RPMI7951 (cell line): ENCODE measurements at regions not wholly inside any gene's neighbourhood (a gene's known extent, or its start where the extent isn't known, plus 50 kb on each side); places are given as distances from the start of the nearest gene placed in this dataset.
"Not testable (repeated sequence)": the region's sequence is repeated elsewhere in the genome, so short reads cannot be mapped to it uniquely, and the experiment has no call there.

Experiments
- DNase-seq: peaks from one replicate; pipeline ENCODE4 v3.0.0-alpha.2; 2012; ENCODE audit warnings: low read depth

DNA sequence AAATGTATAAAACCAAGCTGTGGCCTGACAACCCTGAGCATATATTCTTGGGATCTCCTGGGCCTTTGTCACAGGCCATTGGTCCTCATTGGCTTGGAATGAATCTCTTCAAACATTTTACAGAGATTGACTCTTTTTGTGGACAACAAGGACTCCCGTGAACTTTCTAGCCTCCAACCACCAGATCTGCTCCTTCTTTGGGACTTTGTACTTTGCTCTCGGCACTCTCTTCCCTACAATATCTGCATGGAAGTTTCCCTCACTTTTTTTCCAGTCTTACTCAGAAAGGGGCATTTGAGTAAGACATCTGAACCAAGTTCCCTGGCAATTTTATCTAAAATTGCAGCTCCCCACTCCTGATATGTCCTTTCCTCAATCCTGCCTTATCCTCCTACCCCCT lies 158.8 kb downstream of the PHLDA1 start:
- no peak for DNase-seq

DNA sequence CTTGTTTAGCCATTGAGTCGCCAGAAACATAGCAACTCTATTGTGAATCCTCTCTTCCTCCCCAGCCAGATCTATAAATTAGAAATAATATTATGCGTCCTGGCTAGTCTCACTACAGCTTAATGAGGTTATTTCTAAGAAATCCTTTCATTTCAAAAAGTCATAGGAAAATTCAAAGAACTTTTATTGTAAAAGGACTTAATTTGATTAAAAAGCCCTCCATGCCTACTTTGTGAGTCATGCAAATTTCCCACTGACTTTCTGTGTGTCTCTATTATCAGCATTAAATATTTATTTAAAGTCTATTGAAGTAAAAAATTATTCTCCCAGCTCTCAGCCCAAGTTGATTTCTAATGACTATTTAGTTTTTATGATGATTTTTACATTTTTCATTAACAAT lies 160.7 kb downstream of the PHLDA1 start:
- peak; percentile 25 for DNase-seq

DNA sequence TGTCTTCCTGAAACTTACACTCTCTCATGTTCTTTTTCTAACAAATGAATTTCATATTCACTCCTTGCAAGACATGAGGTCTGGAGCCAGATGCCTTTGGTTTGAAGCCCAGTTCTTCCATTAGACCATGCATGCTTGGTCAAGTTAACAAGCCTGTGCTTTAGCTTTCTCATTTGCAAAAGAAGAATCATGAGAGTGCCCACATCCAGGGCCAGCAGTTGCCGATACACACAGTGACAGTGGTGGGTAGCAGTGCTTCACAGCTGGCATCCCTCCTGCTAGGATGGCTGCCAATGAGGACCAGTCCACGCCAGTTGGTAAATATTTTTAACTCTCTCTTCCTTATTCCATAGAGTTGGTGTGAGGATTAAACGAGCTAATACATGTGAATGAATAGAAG lies 163.1 kb downstream of the PHLDA1 start:
- DNase-seq, result no peak

DNA sequence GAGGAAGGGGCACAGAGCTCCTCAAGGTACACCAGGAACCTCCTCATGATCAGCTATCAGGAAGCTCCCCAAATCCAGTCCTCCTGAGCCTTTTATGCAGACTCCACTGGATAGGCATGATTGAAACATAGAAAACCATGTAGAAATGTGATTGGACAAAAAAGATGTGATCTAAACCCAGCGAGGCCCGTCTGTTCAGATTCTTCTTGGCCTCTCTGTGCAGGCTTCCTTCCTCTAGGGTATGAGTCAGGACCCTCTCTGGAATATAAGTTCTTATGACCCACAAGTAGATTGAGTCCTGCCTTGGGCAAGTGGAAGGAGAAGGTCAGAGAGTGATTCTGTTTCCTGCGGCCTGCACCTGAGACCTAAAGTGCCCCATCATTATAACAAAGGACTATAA lies 166.3 kb downstream of the PHLDA1 start:
- DNase-seq, result no peak

DNA sequence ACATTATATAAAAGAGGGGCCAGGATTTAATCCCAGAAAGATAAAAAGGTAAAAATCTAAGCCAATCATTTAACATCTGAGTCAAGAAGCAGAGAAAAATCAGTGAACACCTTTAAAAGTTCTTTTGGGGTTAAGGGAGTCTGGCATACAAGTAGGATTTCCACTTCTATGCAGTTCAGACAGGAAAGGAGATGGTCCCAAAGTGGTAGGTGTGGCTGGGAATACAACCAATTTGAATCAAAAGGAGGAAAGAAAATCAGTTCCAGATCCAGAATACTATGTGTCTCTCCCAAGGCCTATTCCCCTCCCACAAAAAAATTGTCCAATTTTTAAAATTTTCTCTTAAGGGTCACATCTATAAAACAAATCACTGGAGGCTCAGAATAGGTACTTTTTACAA lies 167.4 kb downstream of the PHLDA1 start:
- DNase-seq, result no peak

DNA sequence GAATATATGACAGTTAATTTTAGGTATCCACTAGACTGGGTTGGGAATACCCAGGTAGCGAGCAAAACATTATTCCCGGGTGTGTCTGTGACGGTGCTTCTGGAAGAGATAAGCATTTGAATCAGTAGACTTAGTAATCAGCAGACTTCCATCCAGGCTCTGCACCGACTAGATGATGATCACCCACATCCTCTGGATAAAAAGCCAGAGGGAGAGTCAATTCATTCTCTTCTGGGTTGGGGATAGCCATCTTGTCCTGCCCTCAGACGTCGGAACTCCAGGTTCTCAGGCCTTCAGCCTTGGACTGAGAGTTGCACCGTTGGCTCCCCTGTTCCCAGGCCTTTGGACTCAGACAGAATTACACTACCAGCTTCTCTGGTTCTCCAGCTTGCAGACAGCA lies 168.0 kb downstream of the PHLDA1 start:
- DNase-seq, result no peak

DNA sequence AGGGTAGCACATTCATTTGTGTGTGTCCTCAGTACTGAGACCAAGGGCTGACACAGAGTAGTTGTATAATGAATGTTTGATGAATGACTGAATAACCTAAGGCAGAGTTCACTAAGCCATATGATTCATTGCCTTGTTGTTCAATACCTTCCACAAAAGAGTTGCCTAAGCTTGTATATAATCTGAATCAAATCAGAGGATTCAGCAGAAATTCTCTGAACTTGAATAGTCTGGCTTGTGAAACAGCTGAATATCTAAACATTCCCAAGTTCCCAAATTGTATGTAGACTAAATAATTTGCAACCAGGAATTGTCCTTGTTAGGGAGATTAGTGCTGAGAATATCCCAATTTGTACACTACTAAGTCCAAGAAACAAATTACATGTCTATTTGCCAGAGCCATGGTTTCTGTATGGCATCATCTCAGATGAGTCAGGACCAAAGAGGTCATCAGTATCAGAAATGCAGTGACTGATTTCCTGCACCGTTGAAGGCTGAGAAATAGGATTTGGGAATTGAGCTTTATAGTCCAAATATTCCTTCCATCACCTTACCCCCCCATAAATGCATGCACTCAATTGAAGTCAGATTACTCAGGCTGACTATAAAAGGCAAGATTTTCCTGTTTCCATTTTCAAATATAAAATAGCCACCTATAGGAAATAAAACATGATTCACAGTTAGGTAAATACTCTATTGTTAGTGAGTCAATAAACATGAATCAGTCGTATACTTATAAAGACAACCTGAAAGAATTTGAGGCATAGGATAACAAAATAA lies 168.7 kb downstream of the PHLDA1 start:
- peak; percentile 76 for DNase-seq

DNA sequence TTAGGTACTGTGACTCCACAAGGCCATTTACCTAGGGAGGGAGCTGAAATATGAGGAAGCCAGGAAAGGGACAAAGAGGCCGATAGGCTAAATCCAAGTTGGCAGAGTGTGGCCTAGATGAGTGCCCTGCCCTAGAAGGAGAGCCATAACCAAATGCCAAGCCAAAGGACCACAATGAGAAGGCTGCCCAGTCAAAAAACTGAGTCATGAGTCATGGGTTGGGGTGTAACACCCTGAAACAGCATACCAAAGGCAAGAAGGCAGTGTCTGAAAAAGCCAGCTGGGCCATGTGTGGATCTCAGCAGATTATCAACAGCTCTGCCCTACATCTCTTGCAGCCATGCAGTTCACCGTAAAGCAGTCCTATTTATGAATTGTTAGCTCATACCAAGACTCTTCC lies 171.7 kb downstream of the PHLDA1 start:
- DNase-seq, result peak; percentile 77

DNA sequence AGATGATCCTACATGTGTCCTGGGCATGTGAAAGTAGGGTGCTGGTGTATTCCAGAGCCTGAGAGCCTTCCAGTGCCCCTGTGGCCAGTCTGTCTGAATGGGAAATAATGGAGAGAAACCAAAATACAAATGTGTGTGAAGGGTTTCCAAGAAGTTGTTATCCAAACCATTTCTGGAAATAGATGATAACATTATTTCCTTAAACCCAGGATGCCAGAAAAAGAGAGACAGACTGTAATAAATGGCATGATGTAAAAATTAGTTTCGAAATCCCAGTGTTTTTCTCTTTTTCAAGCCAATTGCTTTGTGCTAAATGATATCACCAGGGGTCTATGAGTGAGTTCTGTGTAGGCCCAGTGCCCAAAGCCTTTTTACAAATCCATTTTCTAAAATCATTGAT lies 175.3 kb downstream of the PHLDA1 start:
- DNase-seq, result no peak

DNA sequence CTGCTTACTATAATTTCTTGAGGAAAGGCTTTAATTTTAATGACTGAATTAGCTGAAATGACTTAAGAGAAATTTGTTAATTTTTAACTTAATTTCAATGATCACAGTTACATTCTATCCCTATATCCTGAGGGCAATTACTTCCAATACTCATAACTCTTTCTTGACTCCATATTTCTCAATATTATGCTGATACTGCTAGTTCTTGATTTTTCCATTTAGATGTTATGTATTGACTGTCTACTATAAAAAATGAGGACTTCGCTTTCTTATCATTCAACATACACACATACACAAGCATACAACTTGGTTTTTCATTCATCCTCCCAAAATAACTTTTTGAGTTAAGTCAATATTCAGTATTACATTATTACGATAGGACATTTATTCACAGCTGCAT lies 176.2 kb downstream of the PHLDA1 start:
- DNase-seq, result no peak

DNA sequence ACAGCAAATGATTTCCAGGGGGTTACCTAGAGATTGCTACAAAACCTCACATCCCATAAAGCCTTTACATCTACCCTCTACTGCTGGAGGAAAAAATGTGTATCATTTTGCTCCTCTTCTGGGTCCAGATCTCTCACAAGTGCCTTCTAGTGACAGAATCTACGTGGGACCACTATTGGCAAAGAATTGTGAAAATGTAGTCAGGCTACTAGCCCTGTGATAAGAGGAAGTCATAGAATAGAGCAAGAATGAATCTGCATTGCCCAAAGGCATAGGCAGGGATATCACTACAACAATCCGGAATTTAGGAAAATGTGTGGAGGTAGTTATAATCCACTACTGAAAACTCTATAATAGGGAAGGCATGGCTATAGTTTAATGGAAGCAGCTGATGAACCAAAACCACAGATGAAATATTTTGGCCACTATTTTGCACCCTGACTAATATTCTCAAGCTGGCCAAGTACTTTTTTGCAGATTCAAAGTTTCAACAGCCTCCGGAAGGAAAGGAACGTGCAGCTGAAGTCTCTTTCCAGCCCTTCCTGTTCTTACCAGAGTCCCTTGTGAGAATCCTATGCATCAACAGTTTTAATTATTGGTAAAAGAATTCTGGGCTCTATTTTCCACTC lies 176.8 kb downstream of the PHLDA1 start:
- DNase-seq, result peak; percentile 90

DNA sequence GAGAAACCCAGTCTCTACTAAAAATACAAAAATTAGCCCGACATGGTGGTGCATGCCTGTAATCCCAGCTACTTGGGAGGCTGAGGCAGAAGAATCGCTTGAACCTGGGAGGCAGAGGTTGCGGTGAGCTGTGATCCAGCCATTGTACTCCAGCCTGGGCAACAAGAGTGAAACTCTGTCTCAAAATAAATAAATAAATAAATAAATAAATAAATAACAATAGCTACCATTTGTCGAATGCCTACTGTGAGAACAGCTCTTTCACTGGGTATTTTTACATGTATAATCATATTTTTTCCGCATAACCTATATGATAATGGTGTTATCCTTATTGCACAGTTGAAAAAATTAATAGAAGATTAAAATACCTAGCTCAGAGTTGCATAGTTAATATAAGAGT lies 177.4 kb downstream of the PHLDA1 start:
- DNase-seq, result not testable (repeated sequence)

DNA sequence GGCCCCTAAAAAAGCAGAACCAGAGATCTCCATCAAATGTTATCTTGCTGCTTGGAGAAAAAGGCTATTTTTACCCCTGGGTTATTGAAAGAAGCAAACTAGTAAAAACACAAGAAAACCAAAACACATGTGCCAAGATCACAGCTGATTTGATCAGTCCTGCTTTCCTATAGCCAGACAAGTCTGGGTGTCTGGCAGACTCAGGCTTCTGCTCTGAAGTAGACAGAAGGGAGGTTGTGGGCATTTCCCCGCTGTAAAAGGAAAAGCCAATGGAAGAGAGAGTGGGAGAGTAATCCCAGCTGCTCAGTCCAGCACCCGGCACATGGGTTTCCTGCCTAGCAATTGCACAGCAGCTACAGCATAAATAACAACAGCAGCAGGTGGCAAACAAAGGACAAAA lies 177.9 kb downstream of the PHLDA1 start:
- peak; percentile 55 for DNase-seq

DNA sequence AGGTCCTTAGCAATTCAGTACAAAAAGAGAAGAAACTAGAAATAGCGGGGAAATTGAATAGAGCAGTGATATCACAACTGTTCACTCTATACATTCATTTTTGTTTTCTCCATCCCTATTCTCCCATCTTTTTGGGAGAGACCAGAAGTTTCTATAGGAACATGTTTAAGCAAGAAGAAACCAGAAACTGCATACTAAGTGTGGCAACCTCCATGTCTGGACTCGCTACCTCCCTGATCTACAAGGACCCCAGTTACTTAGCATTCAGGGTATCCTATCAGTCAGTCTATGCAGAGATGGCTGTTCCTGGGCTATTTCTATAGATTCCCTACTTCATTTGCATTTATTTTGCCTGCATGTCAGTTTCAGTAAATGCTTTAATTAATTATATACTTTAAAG lies 178.6 kb downstream of the PHLDA1 start:
- no peak for DNase-seq

DNA sequence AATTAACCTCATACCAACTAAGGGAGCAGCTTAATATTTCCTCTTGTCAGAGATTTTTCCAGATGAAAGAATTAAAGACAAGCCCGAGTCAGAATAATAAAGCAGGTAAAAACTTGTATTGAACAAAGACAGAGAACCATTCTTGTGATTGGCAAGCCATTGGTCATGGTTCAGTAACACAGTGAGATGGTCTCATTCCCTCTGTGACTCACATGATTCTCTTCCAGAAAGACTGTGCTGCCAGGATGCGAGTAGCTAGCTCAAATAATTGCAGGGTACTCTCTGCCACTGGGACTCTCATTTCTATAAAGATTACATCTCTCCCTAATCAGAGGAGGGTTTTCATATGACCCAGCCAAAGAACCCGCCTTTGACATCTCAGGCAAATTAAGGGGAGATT lies 179.4 kb downstream of the PHLDA1 start:
- DNase-seq, result peak; percentile 63

DNA sequence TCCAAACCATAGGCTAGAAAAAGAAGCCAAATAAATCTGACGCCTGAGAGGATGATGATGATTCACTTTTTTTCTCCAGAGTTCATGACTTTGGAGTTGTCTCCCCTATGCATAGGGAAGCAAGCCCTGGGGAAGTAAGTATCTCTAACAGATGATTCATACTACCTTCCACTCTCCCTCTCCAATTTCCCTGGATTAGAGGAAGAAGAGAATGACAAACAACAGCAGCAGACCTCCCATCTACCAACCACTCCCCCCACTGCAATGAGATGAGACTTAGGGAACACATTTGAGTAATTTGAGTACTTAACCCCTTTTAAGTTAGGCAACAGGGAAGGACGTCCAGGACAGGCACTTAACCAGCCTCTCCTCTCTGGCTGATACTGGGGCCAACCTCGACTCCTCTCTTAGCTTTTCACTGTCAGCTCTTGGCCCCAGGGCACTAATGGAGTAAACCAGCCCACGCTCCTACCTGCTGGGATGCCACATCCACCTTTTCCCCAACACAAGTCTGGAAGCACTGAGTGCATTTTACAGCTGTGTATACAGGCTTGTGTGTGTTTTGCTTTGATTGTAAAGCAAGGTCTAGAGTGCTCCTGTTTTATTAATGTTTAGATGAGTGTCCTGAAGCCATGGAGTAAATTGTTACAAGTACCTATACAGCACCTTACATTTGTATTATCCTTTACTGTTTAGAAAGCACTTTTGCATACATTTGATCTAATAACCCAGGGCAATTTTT lies 180.7 kb downstream of the PHLDA1 start:
- DNase-seq, result peak; percentile 92

DNA sequence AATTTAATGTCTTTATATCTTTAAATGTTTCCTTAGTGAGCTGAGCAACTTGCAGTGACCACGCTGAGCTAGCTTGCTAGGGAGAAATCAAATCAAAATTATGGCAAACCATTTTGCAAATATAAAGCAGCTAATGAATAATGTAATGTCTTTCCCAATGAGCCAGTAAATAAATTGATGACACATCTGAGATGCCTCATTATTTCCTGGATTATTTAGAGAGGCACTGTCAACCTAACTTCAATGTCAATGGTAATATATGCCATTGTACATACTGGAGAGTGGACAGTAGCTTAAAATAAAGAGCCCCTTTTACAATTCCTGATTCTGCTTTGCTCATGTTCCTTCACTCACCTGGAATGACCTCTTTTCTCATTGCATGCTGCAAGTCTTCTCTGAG lies 182.6 kb downstream of the PHLDA1 start:
- no peak for DNase-seq

DNA sequence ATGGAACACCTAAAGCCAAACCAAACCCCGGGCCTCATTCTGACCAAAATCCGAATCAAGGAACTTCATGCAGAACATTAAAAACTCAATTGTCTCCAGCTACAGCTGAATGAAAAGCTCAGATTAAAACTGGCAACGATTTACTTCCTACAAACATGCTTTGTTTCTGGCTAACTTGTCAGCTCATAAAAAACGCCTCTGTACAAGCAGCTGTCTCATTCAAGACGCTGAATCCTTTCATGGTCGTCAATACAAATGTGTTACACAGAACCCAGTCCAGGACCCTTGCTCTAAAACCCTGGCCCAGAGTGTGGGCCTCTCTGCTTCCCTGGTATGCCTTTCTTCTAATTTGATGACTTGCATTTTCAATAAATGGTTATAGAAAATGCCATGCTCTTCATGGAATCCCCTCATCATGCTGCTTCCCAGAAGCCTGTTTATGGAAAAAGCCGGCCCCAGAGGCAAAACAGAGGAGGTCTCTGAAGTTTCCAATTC lies 183.1 kb downstream of the PHLDA1 start:
- DNase-seq, result no peak

DNA sequence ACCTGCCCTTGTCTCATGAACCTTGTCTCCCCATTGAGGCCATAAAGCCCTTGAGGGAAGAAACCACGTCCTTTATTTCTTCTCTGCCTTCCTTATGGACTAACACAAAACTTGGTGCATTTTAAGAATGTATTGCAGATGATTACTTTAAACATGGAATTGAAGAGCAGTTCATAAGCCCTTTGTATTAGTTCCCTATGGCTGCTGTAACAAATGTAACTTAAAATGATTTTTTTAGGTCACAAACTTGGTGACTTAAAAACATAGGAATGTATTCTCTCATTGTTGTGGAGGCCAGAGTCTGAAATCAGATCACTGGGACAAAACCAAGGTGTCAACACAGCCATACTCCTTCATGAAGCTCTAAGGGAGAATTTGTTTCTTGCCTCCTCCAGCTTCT lies 185.5 kb downstream of the PHLDA1 start:
- DNase-seq, result no peak

DNA sequence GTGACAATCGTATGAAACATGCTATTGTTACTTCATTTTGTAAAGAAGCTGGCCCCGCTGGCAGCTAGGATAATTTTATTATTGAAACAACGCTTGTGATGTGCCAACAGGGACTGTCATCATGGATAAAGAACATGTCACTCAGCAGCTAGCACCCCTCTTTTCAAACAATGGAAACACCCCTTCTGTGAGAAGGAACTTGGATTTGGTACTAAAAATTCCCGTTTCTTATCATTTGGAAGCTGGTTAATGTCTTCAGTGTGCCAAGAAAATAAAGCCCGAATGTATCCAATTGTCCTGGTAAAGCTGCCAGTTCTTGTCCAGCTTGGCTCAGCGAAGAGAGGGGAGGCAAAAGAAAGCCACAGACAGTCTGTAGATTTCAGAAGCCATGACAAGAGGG lies 186.6 kb downstream of the PHLDA1 start:
- DNase-seq, result no peak

DNA sequence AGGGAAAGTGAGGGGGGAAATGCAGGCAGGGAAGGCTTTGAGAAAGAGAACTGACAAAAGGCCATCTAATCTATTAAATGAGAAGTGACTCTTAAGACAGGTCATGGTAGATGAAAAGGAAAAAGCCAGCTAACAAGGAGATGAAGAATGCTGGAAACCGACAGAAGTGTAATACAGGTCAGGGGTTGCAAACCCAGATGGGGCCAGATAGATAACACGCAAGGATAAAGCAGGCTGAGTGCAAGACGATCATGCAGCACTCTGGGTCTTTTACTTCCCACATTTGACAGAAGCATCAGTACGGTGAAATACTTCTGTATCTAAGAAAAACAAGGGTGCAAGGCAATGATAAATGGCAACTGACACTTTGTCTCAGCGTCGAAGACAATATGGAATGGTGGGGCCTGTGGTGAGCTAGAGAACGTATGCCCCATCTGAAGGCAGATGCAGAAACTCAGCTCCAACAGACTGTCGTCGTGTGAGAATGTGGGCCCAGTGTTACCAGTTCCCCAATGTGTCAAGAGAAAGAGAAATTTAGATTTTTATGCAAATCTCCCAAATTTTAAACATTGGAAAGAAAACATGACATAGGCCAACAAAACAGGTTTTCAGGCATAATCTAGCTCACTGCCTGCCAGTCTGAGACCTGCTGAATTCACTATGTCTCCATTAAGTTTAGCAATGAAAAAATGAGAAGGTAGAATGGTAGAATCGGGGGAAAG lies 187.4 kb downstream of the PHLDA1 start:
- no peak for DNase-seq

DNA sequence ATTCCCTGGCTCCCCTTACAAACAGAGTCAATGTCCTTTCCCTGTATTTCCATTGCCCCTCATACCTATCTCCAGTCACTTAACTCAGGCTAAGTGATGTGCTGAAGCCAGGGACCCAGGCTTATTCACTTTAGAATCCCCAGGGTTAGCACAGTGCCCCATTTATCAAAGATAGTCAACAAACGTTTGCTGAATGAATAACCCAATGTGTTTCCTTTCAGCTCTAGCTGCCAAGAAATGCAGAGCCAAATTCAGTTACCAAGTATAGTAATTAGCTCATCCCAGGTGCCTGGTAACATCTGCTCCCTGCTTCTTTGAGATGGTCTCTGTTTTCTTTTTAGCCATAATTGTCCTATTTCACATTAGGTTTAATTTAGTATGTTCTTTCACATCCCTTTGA lies 189.5 kb downstream of the PHLDA1 start:
- no peak for DNase-seq
